ENCODE measurements at regions not wholly inside any gene's neighbourhood (a gene's known extent, or its start where the extent isn't known, plus 50 kb on each side); places are given as distances from the start of the nearest gene placed in this dataset.
"Not testable (repeated sequence)": the region's sequence is repeated elsewhere in the genome, so short reads cannot be mapped to it uniquely, and the experiment has no call there.

DNA sequence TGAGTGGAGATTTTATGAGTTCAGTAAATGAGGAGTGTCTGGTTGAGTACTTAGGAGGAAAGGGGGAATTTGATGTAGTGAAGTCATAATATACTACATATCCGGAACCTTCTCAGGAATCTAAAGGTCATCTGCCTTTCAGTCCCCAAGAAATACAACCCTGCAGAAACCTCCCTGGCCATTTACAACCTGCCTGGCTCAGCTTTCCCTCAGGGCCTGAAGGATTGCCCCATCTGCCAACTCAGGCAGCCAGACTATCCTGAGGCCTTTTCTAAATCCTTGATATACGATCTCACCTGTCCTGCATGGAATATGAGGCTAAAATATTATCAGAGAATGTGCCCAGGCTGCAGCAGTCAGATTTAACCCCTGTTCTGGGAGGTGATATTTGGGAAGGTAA lies 165.4 kb upstream of the SPOPL start:
- H3K9me3 Mint-ChIP-seq: peaks cover 0 to 1% of the 10 kb centered on the region in 2 donors
- no peaks in the 10 kb centered on the region for H3K36me3 Mint-ChIP-seq (ENCODE audit: insufficient read depth)
- no peak for ATAC-seq (replicated peaks)
- no peak overlapping the region for H3K4me3 Mint-ChIP-seq
- H3K4me1 Mint-ChIP-seq (ENCODE audit: low read depth in 2 of 2): no peaks in the 10 kb centered on the region
- no peak overlapping the region for H3K27ac Mint-ChIP-seq
- no peak for DNase-seq
- no peaks in the 10 kb centered on the region for H3K27me3 Mint-ChIP-seq

DNA sequence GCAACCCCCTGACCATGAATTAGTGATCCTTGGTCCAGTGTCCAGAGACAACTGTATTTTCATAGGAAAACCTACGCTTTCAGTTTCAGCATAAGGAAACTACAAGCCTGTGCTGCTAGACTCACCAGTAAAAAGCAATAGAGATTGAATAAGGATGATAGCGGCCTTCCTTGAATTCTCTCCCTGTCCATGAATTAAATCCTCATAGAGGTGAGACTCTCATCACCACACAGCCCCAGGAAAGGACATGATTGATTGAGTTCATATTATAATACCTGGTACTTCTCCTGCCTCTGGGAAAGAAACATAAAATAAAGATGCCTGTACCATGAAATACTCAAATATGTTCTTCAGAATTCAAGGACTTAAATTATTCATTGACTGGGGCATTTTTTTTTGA lies 146.3 kb upstream of the SPOPL start:
- Mint-ChIP-seq H3K27ac (no peak overlapping the region), H3K27me3 (no peaks in the 10 kb centered on the region), H3K4me3 (no peak overlapping the region), H3K36me3 (ENCODE audit: insufficient read depth) (no peaks in the 10 kb centered on the region), H3K4me1 (ENCODE audit: low read depth in 2 of 2) (no peaks in the 10 kb centered on the region), H3K9me3 (peaks cover 0 to 7% of the 10 kb centered on the region in 2 donors)
- DNase-seq (no peak), ATAC-seq (replicated peaks) (no peak)

DNA sequence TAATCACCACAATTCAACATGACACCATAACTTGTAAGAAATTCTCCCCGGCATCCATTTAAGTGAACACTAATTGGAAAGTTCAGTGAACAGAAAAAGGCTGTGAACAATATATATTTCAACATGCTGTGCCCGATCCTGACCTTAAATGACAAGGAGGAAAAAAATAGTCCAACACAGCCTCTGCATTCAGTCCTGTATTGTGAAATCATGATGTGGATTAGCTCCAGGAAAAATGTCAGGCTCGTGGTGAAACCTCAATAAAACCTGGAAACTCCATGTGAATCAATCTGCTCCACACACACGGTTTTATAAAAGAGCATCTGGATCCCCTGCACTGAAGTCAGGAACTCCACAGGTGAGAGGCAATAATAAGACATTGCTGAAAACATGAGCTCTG lies 145.4 kb upstream of the SPOPL start:
- Mint-ChIP-seq H3K9me3 (peaks cover 0 to 7% of the 10 kb centered on the region in 2 donors), H3K4me3 (no peak overlapping the region), H3K27me3 (no peaks in the 10 kb centered on the region), H3K36me3 (ENCODE audit: insufficient read depth) (no peaks in the 10 kb centered on the region), H3K27ac (no peak overlapping the region), H3K4me1 (ENCODE audit: low read depth in 2 of 2) (no peaks in the 10 kb centered on the region)
- DNase-seq (no peak), ATAC-seq (replicated peaks) (no peak)

DNA sequence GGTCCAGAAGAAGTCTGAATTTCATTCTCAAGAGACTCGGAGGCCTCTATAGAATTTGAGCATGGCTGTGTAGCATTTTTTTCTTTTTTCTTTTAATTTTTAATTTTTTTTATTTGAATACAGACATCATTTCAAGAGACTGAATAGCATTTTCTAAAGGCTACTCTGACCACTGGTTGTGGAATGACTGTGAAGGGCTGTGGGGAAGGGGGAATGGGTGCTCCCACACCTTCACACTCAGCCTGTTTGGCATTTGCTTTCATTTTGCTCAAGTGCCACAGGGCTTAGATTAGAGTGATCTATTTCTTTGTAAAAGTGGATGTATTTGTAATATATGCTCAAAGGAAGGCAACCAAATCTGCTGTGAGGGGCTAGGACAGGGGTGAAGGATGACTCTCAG lies 142.0 kb upstream of the SPOPL start:
- no peak overlapping the region for H3K27ac Mint-ChIP-seq
- H3K36me3 Mint-ChIP-seq (ENCODE audit: insufficient read depth): no peaks in the 10 kb centered on the region
- H3K4me3 Mint-ChIP-seq: no peak overlapping the region
- H3K27me3 Mint-ChIP-seq: no peaks in the 10 kb centered on the region
- peaks cover 0 to 5% of the 10 kb centered on the region in 2 donors for H3K9me3 Mint-ChIP-seq
- ATAC-seq (replicated peaks) (no peak), DNase-seq (no peak)
- H3K4me1 Mint-ChIP-seq (ENCODE audit: low read depth in 2 of 2): no peaks in the 10 kb centered on the region

DNA sequence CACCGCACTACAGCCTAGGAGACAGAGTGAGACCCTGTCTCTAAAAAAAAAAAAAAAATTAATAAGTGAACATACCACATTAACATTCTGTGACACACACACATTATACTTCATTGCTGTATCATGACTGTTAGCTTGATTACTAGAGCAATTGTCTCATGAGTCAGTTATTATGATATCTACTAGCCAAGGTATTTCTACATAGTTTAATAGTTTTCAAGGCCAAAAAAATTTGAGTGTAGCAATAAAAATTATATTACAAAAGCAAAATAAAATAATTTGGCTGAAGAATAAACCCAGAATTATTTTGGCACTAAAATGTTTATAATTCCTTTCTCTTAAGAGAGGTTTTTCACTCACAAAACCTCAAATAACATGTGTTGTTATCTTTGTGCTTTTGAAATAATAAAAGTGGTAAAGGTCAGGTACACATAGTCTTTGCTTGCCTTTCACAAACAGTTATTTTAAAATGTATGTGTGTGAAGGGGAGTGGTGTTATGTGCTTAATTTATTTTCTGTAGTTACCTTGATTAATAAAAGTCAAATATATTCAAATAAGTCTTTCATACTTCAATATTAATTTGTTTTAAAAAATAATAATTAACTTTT lies 136.9 kb upstream of the SPOPL start:
- peaks cover 0 to 1% of the 10 kb centered on the region in 2 donors for H3K9me3 Mint-ChIP-seq
- H3K36me3 Mint-ChIP-seq (ENCODE audit: insufficient read depth): no peaks in the 10 kb centered on the region
- DNase-seq (no peak), ATAC-seq (replicated peaks) (no peak)
- H3K4me3 Mint-ChIP-seq: no peak overlapping the region
- H3K27ac Mint-ChIP-seq: no peak overlapping the region
- no peaks in the 10 kb centered on the region for H3K27me3 Mint-ChIP-seq
- no peaks in the 10 kb centered on the region for H3K4me1 Mint-ChIP-seq (ENCODE audit: low read depth in 2 of 2)

DNA sequence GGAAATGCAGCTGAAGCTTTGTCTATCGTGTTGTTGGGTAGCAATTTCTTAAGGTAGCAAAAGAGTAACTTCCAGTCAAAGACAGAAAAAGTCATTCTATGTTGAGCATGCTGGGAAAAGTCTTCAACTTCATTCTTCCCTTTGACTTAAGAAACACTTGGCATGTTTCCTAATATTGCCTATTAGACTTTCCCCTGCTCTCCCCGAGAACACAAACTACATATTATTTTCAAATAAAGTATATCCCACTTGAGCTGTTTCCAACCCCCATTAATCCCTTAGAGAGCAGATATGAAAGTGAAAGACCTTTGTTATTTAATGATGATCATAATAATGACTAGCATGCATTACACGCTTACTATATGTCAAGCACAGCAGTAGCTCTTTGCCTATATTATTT lies 136.0 kb upstream of the SPOPL start:
- Mint-ChIP-seq H3K27ac (no peak overlapping the region), H3K4me1 (ENCODE audit: low read depth in 2 of 2) (no peaks in the 10 kb centered on the region), H3K9me3 (peaks cover 0 to 1% of the 10 kb centered on the region in 2 donors), H3K36me3 (ENCODE audit: insufficient read depth) (no peaks in the 10 kb centered on the region), H3K27me3 (no peaks in the 10 kb centered on the region), H3K4me3 (no peak overlapping the region)
- ATAC-seq (replicated peaks): no peak
- DNase-seq: no peak

DNA sequence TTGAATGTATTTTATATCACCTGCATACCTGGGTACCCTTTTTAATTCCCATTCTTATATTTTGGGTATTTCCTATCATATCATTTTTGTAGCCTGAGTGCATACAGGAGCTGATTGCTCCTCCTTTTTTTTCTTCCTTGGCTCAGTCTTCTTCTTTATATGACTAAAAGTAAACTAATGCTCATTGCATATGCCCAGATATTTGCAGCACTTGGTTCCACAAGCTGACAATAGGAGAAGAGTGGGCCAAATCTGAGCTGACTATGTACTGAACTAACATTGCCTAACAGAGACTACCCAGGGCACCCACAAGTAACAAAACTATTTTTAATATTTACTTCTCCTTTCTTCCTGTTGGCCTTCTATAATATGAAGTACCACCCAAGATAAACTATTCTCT lies 131.7 kb upstream of the SPOPL start:
- H3K27me3 Mint-ChIP-seq: no peaks in the 10 kb centered on the region
- ATAC-seq (replicated peaks) (no peak), DNase-seq (no peak)
- H3K4me1 Mint-ChIP-seq (ENCODE audit: low read depth in 2 of 2): no peaks in the 10 kb centered on the region
- H3K4me3 Mint-ChIP-seq: no peak overlapping the region
- no peak overlapping the region for H3K27ac Mint-ChIP-seq
- H3K9me3 Mint-ChIP-seq: no peaks in the 10 kb centered on the region
- no peaks in the 10 kb centered on the region for H3K36me3 Mint-ChIP-seq (ENCODE audit: insufficient read depth)

DNA sequence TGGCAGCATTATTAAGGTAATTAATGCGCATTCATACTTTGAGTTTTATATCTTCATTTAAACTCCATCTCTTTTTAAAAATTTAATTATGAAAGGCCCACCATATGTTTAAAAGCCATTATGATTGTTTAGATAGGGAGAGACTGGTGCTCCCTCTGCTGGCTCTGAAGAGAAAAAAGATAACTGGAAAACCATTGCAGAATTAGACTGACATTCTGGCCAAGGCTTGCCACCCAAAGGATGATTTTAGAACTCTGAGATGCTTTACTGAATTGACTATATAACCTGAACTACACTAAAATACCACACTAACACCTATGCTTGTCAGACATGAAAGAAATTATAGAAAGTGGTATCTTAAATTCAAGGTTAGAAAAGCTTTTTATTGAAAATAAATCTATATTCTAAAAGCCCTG lies 127.6 kb upstream of the SPOPL start:
- no peaks in the 10 kb centered on the region for H3K4me1 Mint-ChIP-seq (ENCODE audit: low read depth in 2 of 2)
- no peaks in the 10 kb centered on the region for H3K27me3 Mint-ChIP-seq
- H3K36me3 Mint-ChIP-seq (ENCODE audit: insufficient read depth): no peaks in the 10 kb centered on the region
- peaks cover 0 to 7% of the 10 kb centered on the region in 2 donors for H3K9me3 Mint-ChIP-seq
- no peak for ATAC-seq (replicated peaks)
- no peak for DNase-seq
- no peak overlapping the region for H3K27ac Mint-ChIP-seq
- H3K4me3 Mint-ChIP-seq: no peak overlapping the region

DNA sequence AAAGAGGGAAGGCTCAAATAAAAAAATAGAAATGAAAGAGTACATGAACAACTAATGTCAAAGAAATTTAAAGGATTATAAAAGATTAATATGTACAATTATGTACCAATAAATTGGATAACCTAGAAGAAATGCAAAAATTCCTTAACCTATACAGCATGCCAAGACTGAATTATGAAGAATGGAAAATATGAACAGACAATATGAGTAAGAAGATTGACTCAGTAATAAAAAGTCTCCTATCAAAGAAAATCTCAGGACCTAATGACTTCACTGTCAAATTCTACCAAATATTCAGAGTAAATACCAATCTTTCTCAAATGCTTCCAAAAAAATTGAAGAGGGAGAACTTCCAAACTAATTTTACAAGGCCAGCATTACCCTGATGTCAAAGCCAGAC lies 120.2 kb upstream of the SPOPL start:
- no peak overlapping the region for H3K4me3 Mint-ChIP-seq
- H3K4me1 Mint-ChIP-seq (ENCODE audit: low read depth in 2 of 2): no peaks in the 10 kb centered on the region
- DNase-seq (no peak), ATAC-seq (replicated peaks) (no peak)
- no peaks in the 10 kb centered on the region for H3K36me3 Mint-ChIP-seq (ENCODE audit: insufficient read depth)
- no peaks in the 10 kb centered on the region for H3K27me3 Mint-ChIP-seq
- no peak overlapping the region for H3K27ac Mint-ChIP-seq
- peaks cover 9 to 10% of the 10 kb centered on the region in 2 donors for H3K9me3 Mint-ChIP-seq

DNA sequence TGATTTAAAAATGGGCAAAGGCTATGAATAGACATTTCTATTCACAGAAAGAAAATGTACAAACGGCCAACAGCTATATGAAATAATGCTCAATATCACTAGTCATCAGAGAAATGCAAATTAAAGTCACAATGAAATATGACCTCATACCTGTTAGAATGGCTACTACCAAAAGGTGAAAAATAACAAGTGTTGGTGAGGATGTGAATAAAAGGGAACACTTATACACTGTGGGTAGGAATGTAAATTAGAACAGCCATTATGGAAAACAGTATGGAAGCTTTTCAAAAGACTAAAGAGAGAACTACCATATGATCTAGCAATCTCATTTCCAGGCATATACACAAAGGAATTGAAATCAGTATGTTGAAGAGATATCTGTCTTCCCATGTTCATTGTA lies 118.9 kb upstream of the SPOPL start:
- no peaks in the 10 kb centered on the region for H3K36me3 Mint-ChIP-seq (ENCODE audit: insufficient read depth)
- H3K27me3 Mint-ChIP-seq: no peaks in the 10 kb centered on the region
- DNase-seq (no peak), ATAC-seq (replicated peaks) (no peak)
- H3K9me3 Mint-ChIP-seq: peaks cover 9 to 10% of the 10 kb centered on the region in 2 donors
- no peak overlapping the region for H3K4me3 Mint-ChIP-seq
- no peak overlapping the region for H3K27ac Mint-ChIP-seq
- H3K4me1 Mint-ChIP-seq (ENCODE audit: low read depth in 2 of 2): no peaks in the 10 kb centered on the region

DNA sequence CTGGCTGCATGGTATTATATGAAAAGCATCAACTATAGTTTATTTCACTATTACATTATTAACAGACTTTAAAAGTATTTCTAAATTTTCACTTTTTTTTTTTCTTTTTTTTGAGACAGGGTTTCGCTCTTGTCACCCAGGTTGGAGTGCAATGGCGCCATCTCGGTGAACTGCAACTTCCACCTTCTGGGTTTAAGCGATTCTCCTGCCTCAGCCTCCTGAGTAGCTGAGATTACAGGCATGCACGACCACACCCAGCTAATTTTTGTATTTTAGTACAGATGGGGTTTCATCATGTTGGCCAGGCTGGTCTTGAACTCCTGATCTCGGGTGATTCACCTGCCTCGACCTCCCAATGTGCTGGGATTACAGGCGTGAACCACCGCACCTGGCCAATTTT lies 115.4 kb upstream of the SPOPL start:
- not testable (repeated sequence) for H3K27me3 Mint-ChIP-seq; ATAC-seq (replicated peaks); H3K4me1 Mint-ChIP-seq (ENCODE audit: low read depth in 2 of 2); H3K27ac Mint-ChIP-seq; H3K36me3 Mint-ChIP-seq (ENCODE audit: insufficient read depth); H3K4me3 Mint-ChIP-seq; H3K9me3 Mint-ChIP-seq; DNase-seq

DNA sequence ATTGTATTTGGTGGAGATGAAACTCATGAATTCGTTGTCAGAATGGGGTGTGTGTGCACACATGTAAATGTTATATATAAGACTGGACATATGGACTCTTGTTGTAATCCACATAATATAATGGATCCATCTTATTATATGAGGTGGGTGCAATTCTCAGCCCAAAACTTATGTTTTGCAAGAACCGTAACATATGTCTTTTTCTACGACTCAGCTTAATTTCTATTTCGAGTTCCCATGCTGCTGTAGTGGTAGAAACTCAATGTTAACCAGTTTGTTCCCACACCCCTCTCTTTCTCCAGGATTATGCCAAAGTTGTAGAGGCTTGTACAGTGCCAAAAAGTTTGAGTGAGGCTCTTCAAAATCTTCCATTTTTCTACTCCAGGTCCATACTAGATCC lies 112.5 kb upstream of the SPOPL start:
- no peak for DNase-seq
- Mint-ChIP-seq H3K27me3 (no peaks in the 10 kb centered on the region), H3K9me3 (peaks cover 0 to 1% of the 10 kb centered on the region in 2 donors), H3K4me3 (no peak overlapping the region), H3K36me3 (ENCODE audit: insufficient read depth) (no peaks in the 10 kb centered on the region), H3K4me1 (ENCODE audit: low read depth in 2 of 2) (no peaks in the 10 kb centered on the region), H3K27ac (no peak overlapping the region)
- no peak for ATAC-seq (replicated peaks)

DNA sequence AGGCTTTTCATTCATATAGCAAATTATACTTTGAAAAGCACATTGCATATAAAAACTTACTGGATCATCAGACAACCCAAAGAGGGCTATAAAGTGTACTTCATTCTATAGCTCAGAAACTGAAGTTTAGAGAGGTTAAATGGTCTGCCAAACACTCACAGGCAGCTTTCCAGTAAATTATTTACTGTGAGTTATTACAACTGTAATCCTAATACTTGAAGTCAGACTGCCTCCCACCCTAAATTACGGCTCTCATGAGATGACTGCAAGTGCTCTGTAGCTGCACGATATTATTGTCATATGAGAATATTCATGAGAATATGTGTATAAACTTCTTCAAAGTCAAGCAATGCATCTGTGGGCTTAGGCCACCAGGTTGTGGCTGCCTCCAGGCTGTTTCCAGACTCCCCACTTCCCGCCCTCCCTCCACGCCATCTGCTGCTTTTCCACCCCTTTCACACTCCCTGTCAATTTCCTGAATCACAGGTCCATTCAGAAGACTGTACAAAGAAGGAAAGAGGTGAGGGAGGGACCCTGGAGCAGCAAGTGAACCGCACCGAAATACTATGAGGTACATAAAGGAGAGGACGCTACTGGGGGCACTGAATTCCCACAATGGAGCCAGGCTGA lies 111.1 kb upstream of the SPOPL start:
- H3K4me3 Mint-ChIP-seq: no peak overlapping the region
- no peak for ATAC-seq (replicated peaks)
- no peak for DNase-seq
- H3K9me3 Mint-ChIP-seq: peaks cover 1 to 2% of the 10 kb centered on the region in 2 donors
- H3K36me3 Mint-ChIP-seq (ENCODE audit: insufficient read depth): no peaks in the 10 kb centered on the region
- H3K4me1 Mint-ChIP-seq (ENCODE audit: low read depth in 2 of 2): no peaks in the 10 kb centered on the region
- no peak overlapping the region for H3K27ac Mint-ChIP-seq
- no peaks in the 10 kb centered on the region for H3K27me3 Mint-ChIP-seq

DNA sequence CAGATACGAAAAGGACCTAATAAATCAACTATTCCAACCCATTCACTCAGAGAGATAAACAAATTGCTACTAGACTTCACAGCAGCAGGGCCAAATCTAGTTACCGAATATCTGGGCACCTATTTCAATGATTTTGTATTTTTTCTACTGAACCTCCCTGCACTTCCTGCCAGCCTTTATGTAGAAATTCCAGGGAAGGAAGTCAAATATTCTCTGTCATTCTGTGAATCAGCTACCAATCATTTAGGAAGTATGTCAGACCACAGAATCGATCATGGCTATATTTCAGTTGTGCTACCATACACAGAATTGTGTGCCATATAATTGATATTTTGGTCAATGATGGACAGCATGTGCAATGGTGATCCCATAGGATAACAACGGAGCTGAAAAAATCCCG lies 109.6 kb upstream of the SPOPL start:
- ATAC-seq (replicated peaks) (no peak), DNase-seq (no peak)
- H3K27ac Mint-ChIP-seq: no peak overlapping the region
- H3K36me3 Mint-ChIP-seq (ENCODE audit: insufficient read depth): no peaks in the 10 kb centered on the region
- no peaks in the 10 kb centered on the region for H3K4me1 Mint-ChIP-seq (ENCODE audit: low read depth in 2 of 2)
- H3K9me3 Mint-ChIP-seq: peaks cover 1 to 9% of the 10 kb centered on the region in 2 donors
- no peak overlapping the region for H3K4me3 Mint-ChIP-seq
- H3K27me3 Mint-ChIP-seq: no peaks in the 10 kb centered on the region
